Peyer's patch (tissue), 4 donors: ENCODE measurements at regions not wholly inside any gene's neighbourhood (a gene's known extent, or its start where the extent isn't known, plus 50 kb on each side); places are given as distances from the start of the nearest gene placed in this dataset.

ENCODE experiments used
- DNase-seq, 3 donors: peaks; one replicate each; pipeline ENCODE4 v3.0.0-alpha.2; 2017 to 2019
- H3K27ac ChIP-seq, 4 donors: fragments of 200-600 bp; sonication (generic); one replicate each; pipeline ENCODE4 v1.5.1; 2016 to 2019
- H3K27me3 ChIP-seq, 2 donors: fragments of 200-600 bp; sonication (generic); one replicate each; pipeline ENCODE4 v1.5.1; 2019
- H3K36me3 ChIP-seq, 3 donors: fragments of 200-600 bp; sonication (generic); one replicate each; pipeline ENCODE4 v1.5.1; 2016 to 2019
- H3K4me1 ChIP-seq, 4 donors: fragments of 200-600 bp; sonication (generic); one replicate each; pipeline ENCODE4 v1.5.1; 2016 to 2019
- H3K4me3 ChIP-seq, 4 donors: fragments of 200-600 bp; sonication (generic); 1 replicate in 3 of 4; 2 replicates in 1 of 4; pipeline ENCODE4 v1.5.1; 2016 to 2019; ENCODE audit warnings: mild to moderate bottlenecking in 1 of 4
- H3K9me3 ChIP-seq, 4 donors: fragments of 200-600 bp; sonication (generic); one replicate each; pipeline ENCODE4 v1.5.1; 2016 to 2019; ENCODE audit warnings: mild to moderate bottlenecking in 1 of 4
- CTCF ChIP-seq, 6 experiments: fragments of 450-650 bp in 4 of 6; fragments of 200-600 bp in 2 of 6; sonication (generic) in 1 of 6; IDR thresholded peaks; one replicate each; pipeline ENCODE4 v1.5.1; 2017 to 2019; ENCODE audit warnings: antibody characterized with exemption in 6 of 6, mild to moderate bottlenecking in 3 of 6, moderate library complexity in 1 of 6
- POLR2A ChIP-seq, 2 donors: fragments of 450-650 bp; IDR thresholded peaks; one replicate each; pipeline ENCODE4 v1.5.1; 2017; ENCODE audit warnings: antibody characterized with exemption in 2 of 2, mild to moderate bottlenecking in 2 of 2, moderate library complexity in 2 of 2

GRCh38 chr13:106351251-106351650, 184.2 kb downstream of the EFNB2 start:
- no peak for DNase-seq
- H3K36me3 ChIP-seq: no peaks in the 10 kb centered on the region
- no peaks in the 10 kb centered on the region for H3K9me3 ChIP-seq
- no peak overlapping the region for H3K27ac ChIP-seq
- TF ChIP-seq CTCF (IDR thresholded peaks at IDR 0.05): no peak
- TF ChIP-seq POLR2A (IDR thresholded peaks at IDR 0.05): no peak
- no peaks in the 10 kb centered on the region for H3K27me3 ChIP-seq
- no peaks in the 10 kb centered on the region for H3K4me1 ChIP-seq
- no peak overlapping the region for H3K4me3 ChIP-seq

- H3K27ac ChIP-seq: no peak overlapping the region
- no peaks in the 10 kb centered on the region for H3K4me1 ChIP-seq
- H3K4me3 ChIP-seq: no peak overlapping the region
- TF ChIP-seq CTCF (IDR thresholded peaks at IDR 0.05) (peak in 2 of 6 experiments; percentile 4 to 7), POLR2A (IDR thresholded peaks at IDR 0.05) (no peak)
- no peaks in the 10 kb centered on the region for H3K9me3 ChIP-seq
- no peaks in the 10 kb centered on the region for H3K36me3 ChIP-seq
- no peaks in the 10 kb centered on the region for H3K27me3 ChIP-seq
- peak in 1 of 3 donors; percentile 56 for DNase-seq
These were observed 185.3 kb downstream of the EFNB2 start for GRCh38 chr13:106350208-106350607.

GRCh38 chr13:106349080-106349931, 186.2 kb downstream of the EFNB2 start:
- Histone ChIP-seq H3K4me1 (no peaks in the 10 kb centered on the region), H3K27me3 (no peaks in the 10 kb centered on the region), H3K27ac (peak overlapping the region in 2 of 4 donors; percentile 22 to 29), H3K36me3 (no peaks in the 10 kb centered on the region), H3K9me3 (no peaks in the 10 kb centered on the region), H3K4me3 (peak overlapping the region in 2 of 4 donors; percentile 43 to 45)
- no peak for TF ChIP-seq POLR2A (IDR thresholded peaks at IDR 0.05)
- no peak for TF ChIP-seq CTCF (IDR thresholded peaks at IDR 0.05)
- peak in 2 of 3 donors; percentile 61 to 67 for DNase-seq

- TF ChIP-seq POLR2A (IDR thresholded peaks at IDR 0.05): no peak
- TF ChIP-seq CTCF (IDR thresholded peaks at IDR 0.05): no peak
- Histone ChIP-seq H3K4me3 (no peak overlapping the region), H3K36me3 (no peaks in the 10 kb centered on the region), H3K27ac (no peak overlapping the region), H3K9me3 (no peaks in the 10 kb centered on the region), H3K4me1 (no peaks in the 10 kb centered on the region), H3K27me3 (no peaks in the 10 kb centered on the region)
- DNase-seq: no peak
These were observed 187.2 kb downstream of the EFNB2 start for GRCh38 chr13:106348075-106348840.

GRCh38 chr13:106344342-106344741, 191.1 kb downstream of the EFNB2 start:
- no peak for DNase-seq
- peaks cover 0 to 8% (median 0%) of the 10 kb centered on the region in 4 donors for H3K9me3 ChIP-seq
- TF ChIP-seq POLR2A (IDR thresholded peaks at IDR 0.05): no peak
- no peak for TF ChIP-seq CTCF (IDR thresholded peaks at IDR 0.05)
- peak overlapping the region in 1 of 4 donors; percentile 33 for H3K4me3 ChIP-seq
- no peaks in the 10 kb centered on the region for H3K36me3 ChIP-seq
- no peak overlapping the region for H3K27ac ChIP-seq
- no peaks in the 10 kb centered on the region for H3K27me3 ChIP-seq
- no peaks in the 10 kb centered on the region for H3K4me1 ChIP-seq
